HG02763 (cell line): ENCODE measurements at regions not wholly inside any gene's neighbourhood (a gene's known extent, or its start where the extent isn't known, plus 50 kb on each side); places are given as distances from the start of the nearest gene placed in this dataset.
"Not testable (repeated sequence)": the region's sequence is repeated elsewhere in the genome, so short reads cannot be mapped to it uniquely, and the experiment has no call there.

Source experiments
- ATAC-seq: cut with Tn5 transposase; IDR thresholded peaks from one replicate; pipeline ENCODE4 v1.9.1; 2021; ENCODE audit warnings: mild to moderate bottlenecking, moderate library complexity; ENCODE audit not compliant: unreplicated experiment

- ATAC-seq, result no peak
Observed at GRCh38 chr6:16041327-16041726, 87.6 kb upstream of the MYLIP start.

DNA sequence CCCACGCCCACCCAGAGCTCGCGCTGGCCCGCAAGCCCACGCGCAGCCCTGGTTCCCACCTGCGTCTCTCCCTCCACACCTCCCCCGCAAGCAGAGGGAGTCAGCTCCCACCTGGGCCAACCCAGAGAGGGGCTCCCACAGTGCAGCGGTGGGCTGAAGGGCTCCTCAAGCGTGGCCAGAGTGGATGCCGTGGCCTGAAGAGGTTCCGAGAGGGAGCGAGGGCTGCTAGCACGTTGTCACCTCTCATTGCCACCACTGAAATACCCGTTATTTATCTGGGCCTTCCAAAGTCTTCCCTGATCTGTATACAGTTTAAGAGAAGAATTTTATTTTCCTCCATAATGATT lies 88.3 kb upstream of the MYLIP start:
- ATAC-seq, result no peak

- ATAC-seq, result not testable (repeated sequence)
Observed at GRCh38 chr6:16039892-16040627, 88.8 kb upstream of the MYLIP start.

GRCh38 chr6:16038938-16039337 lies 89.9 kb upstream of the MYLIP start:
- no peak for ATAC-seq

DNA sequence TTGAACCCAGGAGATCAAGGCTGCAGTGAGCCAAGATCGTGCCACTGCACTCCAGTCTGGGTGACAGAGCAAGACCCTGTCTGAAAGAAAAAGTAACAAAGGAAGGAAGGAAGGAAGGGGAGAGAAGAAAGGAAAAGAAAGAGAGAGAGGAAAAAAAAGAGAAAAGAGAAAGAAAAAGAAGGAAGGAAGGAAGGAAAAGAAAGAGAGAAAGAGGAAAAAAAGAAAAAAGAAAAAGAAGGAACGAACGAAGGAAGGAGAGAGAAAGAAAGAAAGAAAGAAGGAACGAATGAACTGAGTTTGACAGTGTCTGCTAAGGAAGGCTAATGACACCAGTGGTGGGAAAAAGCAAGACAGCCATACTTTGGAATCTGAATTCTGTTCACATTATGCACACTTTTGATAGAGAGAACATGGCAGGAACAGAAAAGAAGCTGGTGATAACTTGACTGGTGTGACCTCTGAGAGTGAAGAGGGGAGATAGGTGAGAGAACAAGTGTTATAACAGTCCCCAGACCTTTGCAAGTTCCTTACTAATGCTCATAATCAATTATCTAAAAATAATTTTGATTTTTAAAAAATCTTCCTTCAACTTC lies 93.3 kb upstream of the MYLIP start:
- no peak for ATAC-seq

DNA sequence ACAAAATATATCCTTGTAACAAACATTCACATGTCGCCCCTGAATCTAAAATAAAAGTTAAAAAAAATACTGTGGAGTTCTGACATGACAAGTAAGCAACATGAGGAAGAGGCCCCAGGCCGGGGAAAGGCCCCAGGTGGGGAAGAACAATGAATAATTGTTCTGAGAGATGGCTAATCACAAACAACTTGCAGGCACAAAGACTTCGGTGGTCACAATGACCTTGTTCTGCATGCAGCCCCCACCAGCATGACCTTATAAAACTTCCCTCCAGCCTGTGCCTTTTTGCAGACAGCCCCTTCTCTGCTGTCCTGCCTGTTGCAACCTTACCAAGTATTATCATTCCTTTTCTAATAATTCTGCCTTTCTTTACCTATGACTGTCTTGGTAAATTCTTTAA lies 95.7 kb upstream of the MYLIP start:
- ATAC-seq, result no peak

- ATAC-seq, result no peak
Observed at GRCh38 chr6:16031278-16031981, 97.5 kb upstream of the MYLIP start.

DNA sequence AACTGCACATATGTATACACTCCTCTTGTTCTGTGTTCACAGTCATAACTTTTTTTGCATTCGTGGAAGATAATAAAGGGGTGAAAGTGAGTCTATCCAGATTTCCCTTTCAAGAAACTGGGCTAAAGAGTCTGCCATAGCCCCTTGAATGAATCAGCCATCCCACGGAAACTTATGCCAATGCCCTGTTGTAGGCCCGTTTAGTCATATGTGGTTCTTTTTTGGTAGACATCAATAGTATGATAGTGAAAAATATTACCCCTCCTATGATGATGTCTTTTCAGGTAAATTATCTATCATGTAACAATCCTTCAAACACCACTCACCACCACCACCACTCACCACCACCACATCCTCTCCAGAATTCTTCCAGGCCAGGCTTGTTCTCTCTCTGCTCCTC lies 99.9 kb upstream of the MYLIP start:
- no peak for ATAC-seq

- ATAC-seq, result no peak
Observed at GRCh38 chr6:16020259-16020658, 108.6 kb upstream of the MYLIP start.

DNA sequence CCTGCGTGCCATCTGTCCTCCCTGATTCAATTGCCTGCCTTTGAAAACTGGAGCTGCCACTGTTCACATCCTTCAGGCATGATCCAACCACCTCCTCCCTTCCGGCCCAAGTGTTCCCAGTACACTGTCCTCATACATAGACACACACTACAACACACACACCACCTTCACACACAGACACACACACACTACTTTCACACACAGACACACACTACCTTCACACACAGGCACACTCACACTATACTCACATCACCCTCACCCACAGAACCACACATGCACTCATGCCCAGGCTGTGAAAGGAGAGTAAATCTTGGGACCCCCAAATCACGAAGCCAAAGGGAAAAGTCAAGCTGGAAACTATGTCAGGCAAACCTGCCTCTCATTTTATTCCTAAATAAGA lies 109.4 kb upstream of the MYLIP start:
- no peak for ATAC-seq

GRCh38 chr6:16018626-16019025 lies 110.3 kb upstream of the MYLIP start:
- ATAC-seq, result no peak

DNA sequence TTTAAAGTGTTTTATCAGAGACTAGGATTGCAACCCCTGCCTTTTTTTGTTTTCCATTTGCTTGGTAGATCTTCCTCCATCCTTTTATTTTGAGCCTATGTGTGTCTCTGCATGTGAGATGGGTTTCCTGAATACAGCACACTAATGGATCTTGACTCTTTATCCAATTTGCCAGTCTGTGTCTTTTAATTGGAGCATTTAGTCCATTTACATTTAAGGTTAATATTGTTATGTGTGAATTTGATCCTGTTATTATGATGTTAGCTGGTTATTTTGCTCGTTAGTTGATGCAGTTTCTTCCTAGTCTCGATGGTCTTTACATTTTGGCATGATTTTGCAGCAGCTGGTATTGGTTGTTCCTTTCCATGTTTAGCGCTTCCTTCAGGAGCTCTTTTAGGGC lies 114.6 kb upstream of the MYLIP start:
- not testable (repeated sequence) for ATAC-seq

DNA sequence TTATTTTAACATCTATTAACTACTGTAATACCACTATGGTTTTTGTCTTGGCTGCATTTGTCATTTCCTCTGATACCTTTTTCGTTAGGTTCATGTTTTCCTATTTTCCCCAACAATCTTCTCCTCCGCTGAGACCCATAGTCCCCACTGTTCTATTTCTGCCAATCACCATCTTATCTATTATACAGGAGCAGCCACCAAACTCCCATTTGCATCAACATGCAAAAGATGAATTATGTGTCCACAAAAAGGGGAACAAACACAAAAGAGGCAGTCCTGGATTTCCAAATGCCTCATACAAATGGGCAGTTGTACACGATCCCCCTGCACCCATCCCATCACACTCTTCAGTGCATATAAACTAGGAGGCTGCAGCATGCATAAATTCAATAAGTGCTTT lies 121.7 kb upstream of the MYLIP start:
- no peak for ATAC-seq

DNA sequence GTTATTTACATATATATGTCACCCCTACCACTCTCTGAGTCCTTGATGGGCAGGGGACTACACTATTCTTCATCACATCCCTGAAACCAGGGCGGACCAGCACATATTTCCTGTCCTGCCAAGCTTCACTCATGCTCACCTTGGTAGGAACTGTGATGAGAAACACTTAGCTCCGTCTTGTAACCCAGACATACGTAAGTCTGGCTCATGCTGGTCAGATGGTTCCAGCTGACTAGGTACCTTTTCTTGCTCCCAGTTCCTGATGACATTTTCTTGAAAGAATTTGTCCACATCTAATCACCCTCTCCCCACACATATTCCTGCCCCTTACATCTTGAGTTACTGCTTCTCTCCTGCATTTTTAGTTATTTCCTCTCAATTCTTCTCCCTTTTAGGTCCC lies 122.2 kb upstream of the MYLIP start:
- no peak for ATAC-seq

DNA sequence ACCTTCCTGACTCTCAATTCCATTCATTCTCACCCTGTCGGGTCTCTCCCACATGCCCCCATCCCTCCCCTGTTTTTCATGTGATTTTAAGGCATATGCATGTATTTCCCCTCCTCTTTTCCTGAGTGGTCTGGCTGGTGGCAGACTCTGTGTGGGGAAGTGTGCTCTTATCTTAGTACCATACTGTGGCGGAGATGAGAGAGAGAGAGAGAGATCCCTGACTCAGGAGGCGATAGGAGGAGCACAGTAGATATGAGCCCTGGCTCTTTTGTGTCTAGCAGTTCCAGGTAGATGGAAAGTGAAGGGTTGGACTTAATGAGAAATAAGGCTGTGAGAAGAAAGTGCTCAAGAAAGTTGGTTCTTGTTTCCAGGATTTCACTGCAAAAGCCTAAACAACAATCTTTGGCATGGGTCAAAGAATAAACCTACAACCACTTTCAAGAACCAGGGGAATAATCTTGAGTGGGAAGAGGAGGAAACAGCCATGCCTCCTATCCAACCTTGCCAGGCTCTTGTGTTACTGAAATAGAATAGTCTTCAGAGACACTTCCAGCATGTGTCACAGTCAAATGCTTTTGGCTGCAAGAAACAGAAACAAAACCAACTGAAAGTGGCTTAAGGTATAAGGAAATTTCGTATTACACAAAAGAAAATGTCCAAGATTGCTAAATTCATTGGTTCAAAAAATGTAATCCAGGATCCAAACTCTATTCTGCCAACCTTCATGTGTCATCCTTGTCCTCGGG lies 123.8 kb upstream of the MYLIP start:
- ATAC-seq, result no peak

DNA sequence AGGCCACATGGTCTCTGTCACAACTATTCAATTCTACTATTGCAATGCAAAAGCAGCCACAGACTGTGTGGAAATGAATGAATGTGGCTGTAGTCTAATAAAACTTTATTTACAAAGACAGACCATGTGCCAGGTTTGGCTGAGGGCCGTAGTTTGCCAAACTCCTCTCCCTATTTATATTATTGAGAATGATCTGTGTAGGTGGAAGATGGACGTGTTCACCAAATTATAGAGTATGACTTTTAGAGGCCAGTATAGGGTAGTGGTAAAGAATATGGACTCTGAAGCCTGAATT lies 125.7 kb upstream of the MYLIP start:
- ATAC-seq, result no peak

GRCh38 chr6:16002332-16003196 lies 126.3 kb upstream of the MYLIP start:
- no peak for ATAC-seq

DNA sequence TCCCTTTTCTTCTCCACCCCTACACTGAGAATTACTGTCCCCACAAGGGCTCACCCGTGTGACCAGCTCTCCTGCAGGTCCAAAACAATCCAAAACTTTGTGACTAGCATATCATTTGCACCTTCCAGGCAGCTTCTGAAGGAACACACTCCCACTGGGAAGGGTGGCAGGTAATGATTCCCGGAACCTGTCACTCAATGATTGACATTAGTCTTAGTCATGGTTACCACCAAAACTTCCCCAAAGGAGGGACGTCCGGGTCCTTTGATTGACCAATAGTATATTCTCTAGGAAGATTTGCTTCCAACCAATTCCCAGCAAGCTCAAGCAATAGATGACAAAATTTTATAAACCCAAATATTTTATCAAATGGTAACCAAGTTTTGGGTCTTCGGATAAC lies 127.7 kb upstream of the MYLIP start:
- no peak for ATAC-seq

DNA sequence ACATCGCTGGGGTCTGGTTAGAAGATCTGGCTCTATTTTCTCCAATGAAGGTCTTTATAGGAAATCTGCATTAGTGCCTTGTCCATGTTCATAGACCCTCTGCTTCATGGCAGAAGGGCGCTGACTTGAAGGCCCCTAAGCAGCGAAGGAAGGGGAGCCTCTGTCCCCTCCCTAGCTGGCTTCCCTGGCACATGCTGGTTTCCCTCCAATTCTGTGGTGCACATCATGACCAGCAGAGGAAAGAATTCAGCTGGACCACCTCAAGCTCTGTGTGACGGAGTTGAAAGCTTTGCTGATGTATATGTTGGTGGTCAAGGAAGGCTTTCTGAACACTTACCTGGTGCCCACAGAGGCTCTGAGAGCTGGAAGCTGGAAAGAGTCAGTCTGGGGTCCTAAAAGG lies 129.7 kb upstream of the MYLIP start:
- ATAC-seq, result no peak

DNA sequence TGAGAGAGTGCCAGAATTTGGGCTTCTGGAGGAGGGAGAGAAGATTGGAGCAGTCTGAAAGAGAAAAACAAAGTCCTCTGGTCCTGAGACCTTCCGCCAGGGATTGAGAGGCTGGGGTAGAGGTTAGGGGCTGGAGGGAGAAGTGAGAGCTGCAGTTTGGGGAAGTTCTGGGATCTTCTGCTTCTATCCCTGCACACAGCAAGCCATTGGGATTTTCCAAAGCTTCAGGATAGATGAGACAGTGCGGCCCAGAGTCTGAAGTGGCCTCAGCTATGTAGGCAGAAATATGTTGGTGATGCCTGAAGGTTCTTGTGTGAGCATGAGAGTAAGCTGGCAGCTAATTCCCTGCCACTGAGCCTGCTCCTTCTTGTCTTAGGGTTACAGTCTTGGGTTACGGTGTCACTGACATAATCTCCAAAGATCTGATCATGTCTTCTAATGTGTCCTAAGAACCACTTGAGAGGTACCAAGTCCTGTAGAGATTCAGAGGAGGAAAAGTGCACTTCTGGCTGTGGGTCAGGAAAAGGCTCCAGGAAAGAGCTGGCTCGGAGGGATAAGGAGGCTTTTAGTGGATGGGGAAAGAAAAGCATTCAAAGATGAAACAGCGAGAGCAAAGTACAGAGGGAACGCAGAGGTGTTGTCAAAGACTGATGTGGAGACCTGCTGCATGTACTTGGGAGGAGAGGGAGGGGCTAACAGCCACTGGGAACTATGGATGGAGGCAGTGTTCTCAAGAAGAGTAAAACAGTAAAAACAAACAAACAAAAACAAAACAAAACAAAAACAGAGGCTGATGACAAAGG lies 131.1 kb upstream of the MYLIP start:
- no peak for ATAC-seq
